Smooth muscle cell (in vitro differentiated cells): ENCODE measurements at regions not wholly inside any gene's neighbourhood (a gene's known extent, or its start where the extent isn't known, plus 50 kb on each side); places are given as distances from the start of the nearest gene placed in this dataset.
"Not testable (repeated sequence)": the region's sequence is repeated elsewhere in the genome, so short reads cannot be mapped to it uniquely, and the experiment has no call there.

Experiments used
- DNase-seq: peaks from one replicate; lab custom pipeline; 2025; ENCODE audit not compliant: unreplicated experiment; lab: John Stamatoyannopoulos, UW
- H2AFZ ChIP-seq: fragments of 200-600 bp; sonication (generic); 2 replicates; pipeline ENCODE4 v1.6.0; 2016; ENCODE audit warnings: antibody characterized with exemption, low read depth, mild to moderate bottlenecking
- H3F3A ChIP-seq: fragments of 200-600 bp; sonication (generic); 2 replicates; pipeline ENCODE4 v1.6.0; 2017; ENCODE audit warnings: antibody characterized with exemption, low read depth
- H3K27ac ChIP-seq: fragments of 200-600 bp; sonication (generic); 2 replicates; pipeline ENCODE4 v1.5.1; 2016; ENCODE audit warnings: low read depth, mild to moderate bottlenecking
- H3K27me3 ChIP-seq: fragments of 200-600 bp; sonication (generic); 2 replicates; pipeline ENCODE4 v1.6.1; 2016; ENCODE audit warnings: low read depth, mild to moderate bottlenecking
- H3K36me3 ChIP-seq: fragments of 200-600 bp; sonication (generic); 2 replicates; pipeline ENCODE4 v1.5.1; 2016; ENCODE audit warnings: low read depth
- H3K4me1 ChIP-seq: fragments of 200-600 bp; sonication (generic); 2 replicates; pipeline ENCODE4 v1.5.1; 2016; ENCODE audit warnings: low read depth
- H3K4me2 ChIP-seq: fragments of 200-600 bp; sonication (generic); 2 replicates; pipeline ENCODE4 v1.6.0; 2016; ENCODE audit warnings: mild to moderate bottlenecking
- H3K4me3 ChIP-seq: fragments of 200-600 bp; sonication (generic); 2 replicates; pipeline ENCODE4 v1.5.1; 2016; ENCODE audit warnings: mild to moderate bottlenecking
- H3K79me2 ChIP-seq: fragments of 200-600 bp; sonication (generic); 2 replicates; pipeline ENCODE4 v1.6.0; 2016; ENCODE audit warnings: low read depth, mild to moderate bottlenecking
- H3K9ac ChIP-seq: fragments of 200-600 bp; sonication (generic); 2 replicates; pipeline ENCODE4 v1.6.0; 2016; ENCODE audit warnings: low read depth
- H3K9me3 ChIP-seq: fragments of 200-600 bp; sonication (generic); replicated peaks from 2 replicates; pipeline ENCODE4 v1.5.1; 2016; ENCODE audit warnings: low read depth
- H4K20me1 ChIP-seq: fragments of 200-600 bp; sonication (generic); 2 replicates; pipeline ENCODE4 v1.6.0; 2016; ENCODE audit warnings: low read depth
- WGBS: methylation state at CpG from one replicate; pipeline ENCODE4 v1.1.7; 2016; ENCODE audit warnings: low lambda C conversion rate; 5-methylcytosine and 5-hydroxymethylcytosine counted together
- TF ChIP-seq, protein P1 (sequence below): fragments of 200-600 bp; sonication (generic); IDR thresholded peaks from 2 replicates; pipeline ENCODE4 v1.5.1; 2017; ENCODE audit warnings: borderline replicate concordance, mild to moderate bottlenecking, antibody characterized with exemption; ENCODE audit not compliant: insufficient read depth, poor library complexity, severe bottlenecking

DNA sequence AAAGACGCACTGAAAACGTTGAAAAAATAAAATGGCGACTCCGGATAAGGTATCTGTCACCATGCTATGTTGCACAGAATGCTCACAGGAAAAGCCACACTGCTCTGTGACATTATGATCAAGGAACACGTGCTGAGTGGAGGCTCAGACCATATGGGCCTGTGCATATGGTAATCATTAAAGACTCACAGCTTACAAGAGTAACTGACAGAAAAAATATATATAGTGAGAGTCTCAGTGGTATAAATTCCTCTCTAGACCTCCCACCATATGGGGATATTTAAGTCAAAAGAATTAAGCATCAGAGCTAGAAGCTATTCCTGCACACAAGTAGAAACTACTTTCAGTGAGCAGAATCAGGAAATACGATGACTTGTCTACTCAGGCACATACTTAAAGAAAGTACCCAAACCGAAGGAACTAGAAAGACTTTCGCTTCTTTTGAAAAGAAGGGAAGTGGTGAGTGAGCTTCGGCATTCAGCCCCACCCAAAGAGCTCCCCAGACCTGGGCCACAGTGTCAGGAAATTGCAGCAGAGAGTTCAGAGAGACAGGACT, 65.1 kb upstream of the MPP7 start:
- no peaks in the 10 kb centered on the region for H3K36me3 ChIP-seq
- TF ChIP-seq, protein P1, sequence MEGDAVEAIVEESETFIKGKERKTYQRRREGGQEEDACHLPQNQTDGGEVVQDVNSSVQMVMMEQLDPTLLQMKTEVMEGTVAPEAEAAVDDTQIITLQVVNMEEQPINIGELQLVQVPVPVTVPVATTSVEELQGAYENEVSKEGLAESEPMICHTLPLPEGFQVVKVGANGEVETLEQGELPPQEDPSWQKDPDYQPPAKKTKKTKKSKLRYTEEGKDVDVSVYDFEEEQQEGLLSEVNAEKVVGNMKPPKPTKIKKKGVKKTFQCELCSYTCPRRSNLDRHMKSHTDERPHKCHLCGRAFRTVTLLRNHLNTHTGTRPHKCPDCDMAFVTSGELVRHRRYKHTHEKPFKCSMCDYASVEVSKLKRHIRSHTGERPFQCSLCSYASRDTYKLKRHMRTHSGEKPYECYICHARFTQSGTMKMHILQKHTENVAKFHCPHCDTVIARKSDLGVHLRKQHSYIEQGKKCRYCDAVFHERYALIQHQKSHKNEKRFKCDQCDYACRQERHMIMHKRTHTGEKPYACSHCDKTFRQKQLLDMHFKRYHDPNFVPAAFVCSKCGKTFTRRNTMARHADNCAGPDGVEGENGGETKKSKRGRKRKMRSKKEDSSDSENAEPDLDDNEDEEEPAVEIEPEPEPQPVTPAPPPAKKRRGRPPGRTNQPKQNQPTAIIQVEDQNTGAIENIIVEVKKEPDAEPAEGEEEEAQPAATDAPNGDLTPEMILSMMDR, result no peak
- no peak overlapping the region for H3K9ac ChIP-seq
- no peak overlapping the region for H2AFZ ChIP-seq
- no peak overlapping the region for H3K4me2 ChIP-seq
- no peak overlapping the region for H3K27ac ChIP-seq
- no peak for DNase-seq
- H3K4me3 ChIP-seq, result no peak overlapping the region
- peaks cover 6% of the 10 kb centered on the region for H3K4me1 ChIP-seq
- H4K20me1 ChIP-seq, result no peaks in the 10 kb centered on the region
- H3K27me3 ChIP-seq, result peaks cover 14% of the 10 kb centered on the region
- H3K9me3 ChIP-seq, result no peaks in the 10 kb centered on the region
- no peaks in the 10 kb centered on the region for H3F3A ChIP-seq
- WGBS, result 74% methylated on average over 9 of the region's 9 CpGs
- H3K79me2 ChIP-seq, result no peaks in the 10 kb centered on the region

DNA sequence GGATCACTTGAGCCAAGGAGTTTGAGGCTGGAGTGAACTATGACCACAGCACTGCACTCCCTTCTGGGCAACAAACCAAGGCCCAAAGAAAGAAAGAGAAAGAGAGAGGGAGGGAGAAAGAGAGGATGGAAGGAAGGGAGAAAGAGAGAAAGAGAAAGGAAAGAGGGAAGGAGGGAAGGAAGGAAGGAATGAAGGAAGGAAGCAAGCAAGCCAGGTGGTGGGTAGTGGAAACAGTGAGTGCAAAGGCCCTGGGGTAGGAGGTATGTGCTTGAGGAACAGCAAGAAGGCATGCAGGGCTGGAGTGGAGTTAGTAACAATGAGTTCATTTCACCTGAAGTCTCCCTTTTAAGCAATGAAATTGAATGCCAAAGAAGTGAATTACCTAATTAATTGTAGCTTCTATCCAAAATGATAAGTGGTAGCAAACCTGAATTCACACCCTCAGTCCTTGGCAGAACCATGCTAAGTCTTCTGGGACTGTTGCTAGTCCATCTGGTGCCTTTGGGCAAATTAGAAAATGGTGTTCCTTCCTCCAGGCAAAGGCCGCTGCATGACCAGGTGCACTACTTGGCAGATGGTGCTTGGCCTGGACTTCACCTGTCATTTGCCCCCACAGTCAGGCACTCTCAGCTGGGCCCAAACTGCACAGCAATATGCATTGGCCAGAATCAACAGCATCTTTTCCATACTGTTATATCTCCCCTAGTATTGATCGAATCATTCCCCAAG, 67.4 kb upstream of the MPP7 start:
- Histone ChIP-seq H4K20me1 (no peaks in the 10 kb centered on the region), H2AFZ (no peak overlapping the region), H3K4me1 (peaks cover 6% of the 10 kb centered on the region), H3K4me2 (no peak overlapping the region), H3F3A (no peaks in the 10 kb centered on the region), H3K9me3 (no peaks in the 10 kb centered on the region), H3K79me2 (no peaks in the 10 kb centered on the region), H3K36me3 (no peaks in the 10 kb centered on the region), H3K27me3 (peaks cover 14% of the 10 kb centered on the region), H3K27ac (no peak overlapping the region), H3K4me3 (no peak overlapping the region), H3K9ac (no peak overlapping the region)
- TF ChIP-seq, protein P1, result no peak
- WGBS, result 99% methylated on average over 2 of the region's 2 CpGs
- no peak for DNase-seq

DNA sequence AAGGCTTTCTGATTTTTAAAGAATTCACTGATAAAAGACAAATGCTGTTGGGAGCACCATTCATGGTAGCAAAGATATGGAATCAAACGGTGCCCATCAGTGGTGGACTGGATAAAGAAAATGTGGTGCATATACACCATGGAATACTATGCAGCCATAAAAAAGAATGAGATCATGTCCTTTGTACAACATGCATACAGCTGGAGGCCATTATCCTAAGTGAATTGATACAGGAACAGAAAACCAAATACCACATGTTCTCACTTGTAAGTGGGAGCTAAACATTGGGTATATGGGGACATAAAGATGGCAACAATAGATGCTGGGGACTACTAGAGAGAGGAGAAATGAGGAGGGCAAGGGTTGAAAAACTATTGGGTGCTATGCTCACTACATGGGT, 68.8 kb upstream of the MPP7 start:
- not testable (repeated sequence) for H3K36me3 ChIP-seq, H3K79me2 ChIP-seq, H3K4me2 ChIP-seq, H2AFZ ChIP-seq, H3K4me1 ChIP-seq, H3K27me3 ChIP-seq, H3K27ac ChIP-seq, H4K20me1 ChIP-seq, H3K9me3 ChIP-seq, H3K4me3 ChIP-seq, DNase-seq, H3K9ac ChIP-seq, H3F3A ChIP-seq
- 91% methylated on average over 1 of the region's 1 CpG for WGBS

- Histone ChIP-seq H2AFZ (no peak overlapping the region), H3F3A (no peaks in the 10 kb centered on the region), H3K27me3 (peaks cover 5% of the 10 kb centered on the region), H3K4me1 (no peaks in the 10 kb centered on the region), H3K9me3 (no peaks in the 10 kb centered on the region), H3K4me3 (no peak overlapping the region), H3K36me3 (no peaks in the 10 kb centered on the region), H3K4me2 (no peak overlapping the region), H3K9ac (no peak overlapping the region), H3K79me2 (no peaks in the 10 kb centered on the region), H4K20me1 (no peaks in the 10 kb centered on the region), H3K27ac (no peak overlapping the region)
- TF ChIP-seq, protein P1, result no peak
- DNase-seq, result no peak
- WGBS, result 85% methylated on average over 2 of the region's 2 CpGs
Observed at GRCh38 chr10:28374036-28374435, 71.2 kb upstream of the MPP7 start.
